A549 (cell line): ENCODE measurements at regions not wholly inside any gene's neighbourhood (a gene's known extent, or its start where the extent isn't known, plus 50 kb on each side); places are given as distances from the start of the nearest gene placed in this dataset.

Source experiments
- CBX2 ChIP-seq: fragments of 200-600 bp; sonication (generic); IDR thresholded peaks from 2 replicates; pipeline ENCODE4 v1.6.1; 2016; ENCODE audit warnings: low read depth, mild to moderate bottlenecking, borderline replicate concordance
- CHD2 ChIP-seq: fragments of 150-350 bp; IDR thresholded peaks from 2 replicates; pipeline ENCODE4 v1.6.1; 2014; ENCODE audit warnings: low read length; ENCODE audit not compliant: partially characterized antibody
- CHD4 ChIP-seq: fragments of 200-600 bp; sonication (generic); IDR thresholded peaks from 2 replicates; pipeline ENCODE4 v1.6.1; 2016; ENCODE audit warnings: antibody characterized with exemption, mild to moderate bottlenecking, borderline replicate concordance
- EHMT2 ChIP-seq: fragments of 200-600 bp; sonication (generic); IDR thresholded peaks from 2 replicates; pipeline ENCODE4 v1.6.1; 2016; ENCODE audit warnings: antibody characterized with exemption, low read depth, mild to moderate bottlenecking, moderate library complexity
- HES2 ChIP-seq: fragments of >200 bp; sonication (Bioruptor Twin); formaldehyde crosslinking; IDR thresholded peaks from 2 replicates; pipeline ENCODE4 v1.6.1; 2016
- POLR2A ChIP-seq: IDR thresholded peaks from 2 replicates; pipeline ENCODE4 v1.6.1; 2012; ENCODE audit warnings: mild to moderate bottlenecking, low read length
- RCOR1 ChIP-seq: fragments of 150-350 bp; IDR thresholded peaks from 2 replicates; pipeline ENCODE4 v1.6.1; 2014; ENCODE audit warnings: antibody characterized with exemption, low read length, low read depth
- SMC3 ChIP-seq: fragments of >200 bp; sonication (Bioruptor Twin); formaldehyde crosslinking; IDR thresholded peaks from 3 replicates; pipeline ENCODE4 v1.6.1; 2018; ENCODE audit warnings: inconsistent platforms
- ZNF302 ChIP-seq: fragments of 250-450 bp; sonication (Bioruptor Pico); IDR thresholded peaks from 2 replicates; pipeline ENCODE4 v1.9.0; 2021; ENCODE audit warnings: inconsistent platforms, mild to moderate bottlenecking, moderate library complexity
- TF ChIP-seq, protein P1 (sequence below): fragments of >200 bp; sonication (Bioruptor Twin); formaldehyde crosslinking; IDR thresholded peaks from 3 replicates; pipeline ENCODE4 v1.5.1; 2016
- TF ChIP-seq, protein P2 (sequence below): IDR thresholded peaks from 2 replicates; pipeline ENCODE4 v1.6.1; 2012
- TF ChIP-seq, protein P3 (sequence below): fragments of 150-350 bp; IDR thresholded peaks from 2 replicates; pipeline ENCODE4 v1.6.1; 2014; ENCODE audit warnings: low read depth, mild to moderate bottlenecking, low read length

DNA sequence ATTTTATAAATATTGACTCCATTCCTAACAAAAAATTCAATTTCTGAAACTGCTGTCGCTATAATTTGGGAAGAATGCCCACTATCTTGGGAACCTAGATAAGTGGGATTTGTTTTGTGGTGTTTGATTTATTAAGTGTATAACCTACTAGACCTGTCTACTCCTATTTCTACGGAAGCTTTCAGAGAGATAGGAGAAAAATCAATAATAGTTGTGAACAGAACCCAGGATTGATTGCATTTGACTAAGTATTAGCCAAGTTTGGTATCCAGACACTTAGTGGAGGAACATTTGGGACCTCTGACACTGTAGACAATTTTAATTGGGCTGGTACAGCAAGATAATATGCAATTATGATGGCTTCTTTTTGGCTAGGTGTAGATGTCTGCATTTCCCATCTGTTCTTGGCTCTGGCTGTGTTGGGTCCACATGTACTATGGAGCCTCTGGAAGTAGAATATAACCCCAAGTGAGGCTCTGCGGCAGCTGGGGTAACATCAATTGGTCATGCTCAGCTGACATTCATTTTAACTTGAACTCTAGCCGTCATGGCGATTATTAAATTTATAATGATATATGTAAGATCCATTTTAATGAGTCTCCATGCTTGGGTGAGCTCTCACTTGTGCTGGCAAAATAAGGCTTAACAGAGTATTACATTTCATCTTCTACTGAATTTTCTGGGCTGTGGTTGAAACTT is 111.5 kb upstream of the E2F8 start:
- TF ChIP-seq EHMT2, result no peak
- TF ChIP-seq, protein P1, sequence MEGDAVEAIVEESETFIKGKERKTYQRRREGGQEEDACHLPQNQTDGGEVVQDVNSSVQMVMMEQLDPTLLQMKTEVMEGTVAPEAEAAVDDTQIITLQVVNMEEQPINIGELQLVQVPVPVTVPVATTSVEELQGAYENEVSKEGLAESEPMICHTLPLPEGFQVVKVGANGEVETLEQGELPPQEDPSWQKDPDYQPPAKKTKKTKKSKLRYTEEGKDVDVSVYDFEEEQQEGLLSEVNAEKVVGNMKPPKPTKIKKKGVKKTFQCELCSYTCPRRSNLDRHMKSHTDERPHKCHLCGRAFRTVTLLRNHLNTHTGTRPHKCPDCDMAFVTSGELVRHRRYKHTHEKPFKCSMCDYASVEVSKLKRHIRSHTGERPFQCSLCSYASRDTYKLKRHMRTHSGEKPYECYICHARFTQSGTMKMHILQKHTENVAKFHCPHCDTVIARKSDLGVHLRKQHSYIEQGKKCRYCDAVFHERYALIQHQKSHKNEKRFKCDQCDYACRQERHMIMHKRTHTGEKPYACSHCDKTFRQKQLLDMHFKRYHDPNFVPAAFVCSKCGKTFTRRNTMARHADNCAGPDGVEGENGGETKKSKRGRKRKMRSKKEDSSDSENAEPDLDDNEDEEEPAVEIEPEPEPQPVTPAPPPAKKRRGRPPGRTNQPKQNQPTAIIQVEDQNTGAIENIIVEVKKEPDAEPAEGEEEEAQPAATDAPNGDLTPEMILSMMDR, result no peak
- no peak for TF ChIP-seq CBX2
- TF ChIP-seq RCOR1, result no peak
- TF ChIP-seq, protein P2, sequence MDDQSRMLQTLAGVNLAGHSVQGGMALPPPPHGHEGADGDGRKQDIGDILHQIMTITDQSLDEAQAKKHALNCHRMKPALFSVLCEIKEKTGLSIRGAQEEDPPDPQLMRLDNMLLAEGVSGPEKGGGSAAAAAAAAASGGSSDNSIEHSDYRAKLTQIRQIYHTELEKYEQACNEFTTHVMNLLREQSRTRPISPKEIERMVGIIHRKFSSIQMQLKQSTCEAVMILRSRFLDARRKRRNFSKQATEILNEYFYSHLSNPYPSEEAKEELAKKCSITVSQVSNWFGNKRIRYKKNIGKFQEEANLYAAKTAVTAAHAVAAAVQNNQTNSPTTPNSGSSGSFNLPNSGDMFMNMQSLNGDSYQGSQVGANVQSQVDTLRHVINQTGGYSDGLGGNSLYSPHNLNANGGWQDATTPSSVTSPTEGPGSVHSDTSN, result no peak
- TF ChIP-seq HES2, result no peak
- TF ChIP-seq, protein P3, sequence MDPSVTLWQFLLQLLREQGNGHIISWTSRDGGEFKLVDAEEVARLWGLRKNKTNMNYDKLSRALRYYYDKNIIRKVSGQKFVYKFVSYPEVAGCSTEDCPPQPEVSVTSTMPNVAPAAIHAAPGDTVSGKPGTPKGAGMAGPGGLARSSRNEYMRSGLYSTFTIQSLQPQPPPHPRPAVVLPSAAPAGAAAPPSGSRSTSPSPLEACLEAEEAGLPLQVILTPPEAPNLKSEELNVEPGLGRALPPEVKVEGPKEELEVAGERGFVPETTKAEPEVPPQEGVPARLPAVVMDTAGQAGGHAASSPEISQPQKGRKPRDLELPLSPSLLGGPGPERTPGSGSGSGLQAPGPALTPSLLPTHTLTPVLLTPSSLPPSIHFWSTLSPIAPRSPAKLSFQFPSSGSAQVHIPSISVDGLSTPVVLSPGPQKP, result no peak
- no peak for TF ChIP-seq CHD2
- no peak for TF ChIP-seq POLR2A
- TF ChIP-seq SMC3, result no peak
- no peak for TF ChIP-seq CHD4
- no peak for TF ChIP-seq ZNF302 (CRISPR knock-in tag)
